H1 (cell line): ENCODE measurements at regions not wholly inside any gene's neighbourhood (a gene's known extent, or its start where the extent isn't known, plus 50 kb on each side); places are given as distances from the start of the nearest gene placed in this dataset.

ENCODE experiments used
- ATF3 ChIP-seq: IDR thresholded peaks from 2 replicates; pipeline ENCODE4 v1.6.1; 2011; ENCODE audit warnings: low read depth, mild to moderate bottlenecking, low read length; ENCODE audit not compliant: insufficient read depth
- BCL11A ChIP-seq, 2 experiments: IDR thresholded peaks; one replicate each; pipeline ENCODE4 v1.6.1; 2011; ENCODE audit warnings: low read depth in 2 of 2, low read length in 2 of 2, mild to moderate bottlenecking in 2 of 2
- CHD2 ChIP-seq: IDR thresholded peaks from 2 replicates; pipeline ENCODE4 v1.6.1; 2012; ENCODE audit warnings: low read length, improper control_type of control experiment
- CHD7 ChIP-seq: fragments of 300-600 bp; sonication (generic); IDR thresholded peaks from 2 replicates; pipeline ENCODE4 v1.7.1; 2012; ENCODE audit warnings: low read length, moderate library complexity, mild to moderate bottlenecking, inconsistent platforms; ENCODE audit not compliant: insufficient replicate concordance
- HDAC6 ChIP-seq: IDR thresholded peaks from one replicate; pipeline ENCODE4 v1.7.1; 2012; ENCODE audit warnings: low read depth, mild to moderate bottlenecking, inconsistent platforms, low read length, moderate library complexity
- NRF1 ChIP-seq: IDR thresholded peaks from 2 replicates; pipeline ENCODE4 v1.6.1; 2011; ENCODE audit warnings: mild to moderate bottlenecking, low read depth, low read length, improper control_type of control experiment
- RBBP5 ChIP-seq: IDR thresholded peaks from 2 replicates; pipeline ENCODE4 v1.7.1; 2012; ENCODE audit warnings: low read depth, mild to moderate bottlenecking, inconsistent platforms, low read length, moderate library complexity, borderline replicate concordance
- SIX5 ChIP-seq: IDR thresholded peaks from 2 replicates; pipeline ENCODE4 v1.6.1; 2011; ENCODE audit warnings: mild to moderate bottlenecking, low read depth, low read length
- USF2 ChIP-seq: IDR thresholded peaks from 2 replicates; pipeline ENCODE4 v1.6.1; 2011; ENCODE audit warnings: low read length, improper control_type of control experiment
- YY1 ChIP-seq: IDR thresholded peaks from 2 replicates; pipeline ENCODE4 v1.6.1; 2011; ENCODE audit warnings: low read depth, mild to moderate bottlenecking, low read length
- ZNF274 ChIP-seq: IDR thresholded peaks from 2 replicates; pipeline ENCODE4 v1.7.0; 2012; ENCODE audit warnings: low read length, borderline replicate concordance; ENCODE audit errors: extremely low read depth

GRCh38 chr6:48417927-48418326, 306.9 kb upstream of the PTCHD4 start (continued):
- TF ChIP-seq CHD7, result no peak
- no peak for TF ChIP-seq ZNF274
- no peak for TF ChIP-seq NRF1
- no peak for TF ChIP-seq ATF3
- TF ChIP-seq HDAC6, result no peak
- no peak for TF ChIP-seq YY1
- TF ChIP-seq BCL11A (IDR thresholded peaks at IDR 0.05; ENCODE audit: low read depth in 2 of 2, low read length in 2 of 2), result no peak
- no peak for TF ChIP-seq CHD2
- no peak for TF ChIP-seq USF2
- no peak for TF ChIP-seq RBBP5
- no peak for TF ChIP-seq SIX5
